ENCODE measurements at regions not wholly inside any gene's neighbourhood (a gene's known extent, or its start where the extent isn't known, plus 50 kb on each side); places are given as distances from the start of the nearest gene placed in this dataset.

GRCh38 chr15:58271410-58271809 is 133.2 kb downstream of the AQP9 start:
- no peak for DNase-seq

- DNase-seq = no peak
These were observed 134.9 kb downstream of the AQP9 start for GRCh38 chr15:58273104-58273503.

GRCh38 chr15:58274885-58275284 is 136.7 kb downstream of the AQP9 start:
- DNase-seq = no peak

GRCh38 chr15:58275785-58276184 is 137.6 kb downstream of the AQP9 start:
- no peak for DNase-seq

GRCh38 chr15:58276924-58277323 is 138.7 kb downstream of the AQP9 start:
- no peak for DNase-seq

GRCh38 chr15:58277333-58277732 is 139.2 kb downstream of the AQP9 start:
- no peak for DNase-seq

- no peak for DNase-seq
These were observed 140.9 kb downstream of the AQP9 start for GRCh38 chr15:58279106-58279505.

- DNase-seq = no peak
These were observed 141.5 kb downstream of the AQP9 start for GRCh38 chr15:58279654-58280053.

- no peak for DNase-seq
These were observed 144.0 kb downstream of the AQP9 start for GRCh38 chr15:58282060-58282708.

- DNase-seq = no peak
These were observed 145.1 kb downstream of the AQP9 start for GRCh38 chr15:58283302-58283701.

GRCh38 chr15:58284293-58284692 is 146.1 kb downstream of the AQP9 start:
- no peak for DNase-seq

GRCh38 chr15:58285212-58285920 is 146.4 kb upstream of the LIPC start:
- DNase-seq = no peak

- DNase-seq = no peak
These were observed 145.9 kb upstream of the LIPC start for GRCh38 chr15:58285921-58286278.

- no peak for DNase-seq
These were observed 145.3 kb upstream of the LIPC start for GRCh38 chr15:58286523-58286922.

- DNase-seq = no peak
These were observed 143.9 kb upstream of the LIPC start for GRCh38 chr15:58287891-58288290.

GRCh38 chr15:58288592-58288991 is 143.2 kb upstream of the LIPC start:
- no peak for DNase-seq

GRCh38 chr15:58291848-58292247 is 139.9 kb upstream of the LIPC start:
- DNase-seq = no peak

- no peak for DNase-seq
These were observed 139.0 kb upstream of the LIPC start for GRCh38 chr15:58292751-58293175.

GRCh38 chr15:58293622-58294550 is 137.9 kb upstream of the LIPC start:
- DNase-seq = no peak

- DNase-seq = no peak
These were observed 137.0 kb upstream of the LIPC start for GRCh38 chr15:58294681-58295254.

- DNase-seq = no peak
These were observed 136.1 kb upstream of the LIPC start for GRCh38 chr15:58295637-58296215.

GRCh38 chr15:58296276-58296675 is 135.5 kb upstream of the LIPC start:
- no peak for DNase-seq

- no peak for DNase-seq
These were observed 134.2 kb upstream of the LIPC start for GRCh38 chr15:58297639-58298038.

All from hippocampal formation (tissue), 2 donors.